GM19238 (cell line): ENCODE measurements at regions not wholly inside any gene's neighbourhood (a gene's known extent, or its start where the extent isn't known, plus 50 kb on each side); places are given as distances from the start of the nearest gene placed in this dataset.
"Not testable (repeated sequence)": the region's sequence is repeated elsewhere in the genome, so short reads cannot be mapped to it uniquely, and the experiment has no call there.

Experiments
- DNase-seq: peaks from one replicate; pipeline ENCODE4 v3.0.0; 2011; ENCODE audit warnings: low spot score; ENCODE audit not compliant: insufficient read length

- DNase-seq = no peak
Observed at GRCh38 chr1:195238313-195238712, 1369.9 kb downstream of the KCNT2 start.

GRCh38 chr1:195236991-195237889, 1371.0 kb downstream of the KCNT2 start:
- no peak for DNase-seq

GRCh38 chr1:195218428-195219212, 1389.6 kb downstream of the KCNT2 start:
- no peak for DNase-seq

GRCh38 chr1:195202241-195202640, 1406.0 kb downstream of the KCNT2 start:
- no peak for DNase-seq

GRCh38 chr1:195200772-195201171, 1407.5 kb downstream of the KCNT2 start:
- DNase-seq = no peak

GRCh38 chr1:195197116-195197515, 1411.1 kb downstream of the KCNT2 start:
- no peak for DNase-seq

- DNase-seq = peak; percentile 10
Observed at GRCh38 chr1:195195423-195196057, 1412.7 kb downstream of the KCNT2 start.

GRCh38 chr1:195193134-195193533, 1415.1 kb downstream of the KCNT2 start:
- DNase-seq = no peak

- no peak for DNase-seq
Observed at GRCh38 chr1:195188821-195189220, 1419.4 kb downstream of the KCNT2 start.

- DNase-seq = no peak
Observed at GRCh38 chr1:195186544-195186943, 1421.7 kb downstream of the KCNT2 start.

GRCh38 chr1:195185736-195186135, 1422.5 kb downstream of the KCNT2 start:
- no peak for DNase-seq

- DNase-seq = no peak
Observed at GRCh38 chr1:195185321-195185720, 1422.9 kb downstream of the KCNT2 start.

GRCh38 chr1:195173753-195174152, 1434.5 kb downstream of the KCNT2 start:
- no peak for DNase-seq

GRCh38 chr1:195159795-195160194, 1448.4 kb downstream of the KCNT2 start:
- not testable (repeated sequence) for DNase-seq

GRCh38 chr1:195158091-195158490, 1450.1 kb downstream of the KCNT2 start:
- no peak for DNase-seq

GRCh38 chr1:195153107-195153506, 1455.1 kb downstream of the KCNT2 start:
- no peak for DNase-seq

- DNase-seq = no peak
Observed at GRCh38 chr1:195150768-195151167, 1457.5 kb downstream of the KCNT2 start.

GRCh38 chr1:195141294-195141693, 1466.9 kb downstream of the KCNT2 start:
- DNase-seq = no peak

GRCh38 chr1:195130598-195130997, 1477.6 kb downstream of the KCNT2 start:
- no peak for DNase-seq

- DNase-seq = no peak
Observed at GRCh38 chr1:195122497-195122896, 1485.7 kb downstream of the KCNT2 start.

- DNase-seq = no peak
Observed at GRCh38 chr1:195113471-195113870, 1494.8 kb downstream of the KCNT2 start.

- no peak for DNase-seq
Observed at GRCh38 chr1:195105773-195106172, 1502.5 kb downstream of the KCNT2 start.
